Small intestine (tissue), 7 donors: ENCODE measurements at regions not wholly inside any gene's neighbourhood (a gene's known extent, or its start where the extent isn't known, plus 50 kb on each side); places are given as distances from the start of the nearest gene placed in this dataset.
"Not testable (repeated sequence)": the region's sequence is repeated elsewhere in the genome, so short reads cannot be mapped to it uniquely, and the experiment has no call there.

ENCODE experiments used
- DNase-seq, 2 donors: peaks; one replicate each; pipeline versions ENCODE4 v3.0.0 to v3.0.0-alpha.2; 2013
- FAIRE-seq: peaks from 2 replicates; lab custom pipeline; 2012; peaks lifted over from hg19 to GRCh38; lab: Jason Lieb, UNC
- H3K27ac ChIP-seq, 3 donors: one replicate each; pipeline ENCODE4 v1.5.1; 2013; ENCODE audit warnings: low read length in 2 of 3, mild to moderate bottlenecking in 2 of 3, control low read depth in 1 of 3, inconsistent platforms in 1 of 3, low read depth in 1 of 3, moderate library complexity in 1 of 3
- H3K27me3 ChIP-seq, 3 donors: one replicate each; pipeline ENCODE4 v1.6.1; 2013; ENCODE audit warnings: low read length in 3 of 3, inconsistent platforms in 1 of 3; ENCODE audit not compliant: control insufficient read depth in 3 of 3, insufficient read depth in 3 of 3
- H3K36me3 ChIP-seq, 3 donors: one replicate each; pipeline ENCODE4 v1.6.1; 2013; ENCODE audit warnings: low read length in 3 of 3, inconsistent platforms in 1 of 3, low read depth in 1 of 3, mild to moderate bottlenecking in 1 of 3, moderate library complexity in 1 of 3; ENCODE audit not compliant: control insufficient read depth in 3 of 3, insufficient read depth in 2 of 3
- H3K4me1 ChIP-seq, 3 donors: one replicate each; pipeline ENCODE4 v1.6.1; 2013; ENCODE audit warnings: low read length in 2 of 3, inconsistent platforms in 1 of 3, low read depth in 1 of 3, mild to moderate bottlenecking in 1 of 3, moderate library complexity in 1 of 3; ENCODE audit not compliant: control insufficient read depth in 3 of 3, insufficient read depth in 2 of 3
- H3K4me3 ChIP-seq, 3 donors: one replicate each; pipeline ENCODE4 v1.5.1; 2013; ENCODE audit warnings: low read length in 3 of 3, control low read depth in 1 of 3, inconsistent platforms in 1 of 3, low read depth in 1 of 3, mild to moderate bottlenecking in 1 of 3, moderate library complexity in 1 of 3
- H3K9me3 ChIP-seq, 2 donors: one replicate each; pipeline ENCODE4 v1.6.1; 2013; ENCODE audit warnings: low read depth in 1 of 2, low read length in 1 of 2; ENCODE audit not compliant: control insufficient read depth in 2 of 2, insufficient read depth in 1 of 2
- WGBS, 3 donors: extraction: QIAGEN DNeasy Blood & Tissue Kit; methylation state at CpG; one replicate each; pipeline ENCODE4 v1.1.7; 2013; 5-methylcytosine and 5-hydroxymethylcytosine counted together
- donor health status: healthy with polysubstance abuse.
- donor health status: control.
- donor health status: control.
- donor health status: Bipolar disorder and iron deficiency.
- donor health status: healthy.

GRCh38 chr1:5129746-5130355 is 475.4 kb downstream of the AJAP1 start:
- Histone ChIP-seq H3K36me3 (no peaks in the 10 kb centered on the region), H3K27ac (no peak overlapping the region), H3K4me3 (no peak overlapping the region), H3K27me3 (no peaks in the 10 kb centered on the region), H3K9me3 (peaks cover 0 to 2% of the 10 kb centered on the region in 2 donors), H3K4me1 (no peaks in the 10 kb centered on the region)
- DNase-seq, result no peak
- WGBS, 3 donors, result 26 to 49% (median 27%) methylated on average over 1 of the region's 1 CpG
- no peak for FAIRE-seq

- FAIRE-seq, result no peak
- peaks cover 0 to 2% (median 0%) of the 10 kb centered on the region in 3 donors for H3K27me3 ChIP-seq
- no peak for DNase-seq
- 63 to 64% (median 63%) methylated on average over 7 of the region's 7 CpGs for WGBS, 3 donors
- H3K4me1 ChIP-seq, result no peaks in the 10 kb centered on the region
- H3K27ac ChIP-seq, result no peak overlapping the region
- peaks cover 0 to 2% of the 10 kb centered on the region in 2 donors for H3K9me3 ChIP-seq
- H3K4me3 ChIP-seq, result no peak overlapping the region
- no peaks in the 10 kb centered on the region for H3K36me3 ChIP-seq
Measured at GRCh38 chr1:5125208-5125607, 470.8 kb downstream of the AJAP1 start.

- Histone ChIP-seq H3K27me3 (peaks cover 0 to 2% (median 0%) of the 10 kb centered on the region in 3 donors), H3K27ac (no peak overlapping the region), H3K4me1 (no peaks in the 10 kb centered on the region), H3K4me3 (no peak overlapping the region), H3K36me3 (no peaks in the 10 kb centered on the region), H3K9me3 (no peaks in the 10 kb centered on the region)
- FAIRE-seq (no peak), DNase-seq (no peak)
- WGBS, 3 donors, result 83 to 100% (median 95%) methylated on average over 1 of the region's 1 CpG
Measured at GRCh38 chr1:5120559-5120958, 466.1 kb downstream of the AJAP1 start.

GRCh38 chr1:5119366-5120234 is 465.2 kb downstream of the AJAP1 start:
- WGBS, 3 donors, result 45 to 57% (median 47%) methylated on average over 11 of the region's 11 CpGs
- FAIRE-seq, result no peak
- H3K27ac ChIP-seq, result no peak overlapping the region

GRCh38 chr1:5118771-5119170 is 464.4 kb downstream of the AJAP1 start:
- not testable (repeated sequence) for H3K9me3 ChIP-seq, H3K4me1 ChIP-seq, DNase-seq, FAIRE-seq, H3K27ac ChIP-seq, H3K27me3 ChIP-seq, H3K36me3 ChIP-seq, H3K4me3 ChIP-seq
- 76 to 83% (median 79%) methylated on average over 10 of the region's 10 CpGs for WGBS, 3 donors

More at GRCh38 chr1:5119366-5120234, 465.2 kb downstream of the AJAP1 start:
- no peak overlapping the region for H3K4me3 ChIP-seq
- H3K9me3 ChIP-seq, result no peaks in the 10 kb centered on the region
- H3K4me1 ChIP-seq, result no peaks in the 10 kb centered on the region
- no peaks in the 10 kb centered on the region for H3K36me3 ChIP-seq
- DNase-seq, result no peak
- peaks cover 0 to 2% (median 0%) of the 10 kb centered on the region in 3 donors for H3K27me3 ChIP-seq

GRCh38 chr1:5118292-5118691 is 463.9 kb downstream of the AJAP1 start:
- H3K4me3 ChIP-seq, H3K27me3 ChIP-seq, H3K4me1 ChIP-seq, H3K9me3 ChIP-seq, FAIRE-seq, DNase-seq, H3K27ac ChIP-seq, H3K36me3 ChIP-seq: not testable (repeated sequence)
- 82 to 85% (median 84%) methylated on average over 7 to 8 of the region's 11 CpGs for WGBS, 3 donors

- no peaks in the 10 kb centered on the region for H3K9me3 ChIP-seq
- no peaks in the 10 kb centered on the region for H3K36me3 ChIP-seq
- DNase-seq (no peak), FAIRE-seq (no peak)
- no peak overlapping the region for H3K27ac ChIP-seq
- no peaks in the 10 kb centered on the region for H3K4me1 ChIP-seq
- 86 to 94% (median 88%) methylated on average over 2 of the region's 2 CpGs for WGBS, 3 donors
- peaks cover 0 to 3% (median 0%) of the 10 kb centered on the region in 3 donors for H3K27me3 ChIP-seq
- H3K4me3 ChIP-seq, result no peak overlapping the region
Measured at GRCh38 chr1:5111581-5111980, 457.2 kb downstream of the AJAP1 start.

- H3K4me3 ChIP-seq, result no peak overlapping the region
- no peaks in the 10 kb centered on the region for H3K36me3 ChIP-seq
- DNase-seq (no peak), FAIRE-seq (no peak)
- 62 to 76% (median 64%) methylated on average over 8 of the region's 8 CpGs for WGBS, 3 donors
- no peaks in the 10 kb centered on the region for H3K9me3 ChIP-seq
- H3K4me1 ChIP-seq, result no peaks in the 10 kb centered on the region
- H3K27ac ChIP-seq, result no peak overlapping the region
- peaks cover 0 to 3% (median 0%) of the 10 kb centered on the region in 3 donors for H3K27me3 ChIP-seq
Measured at GRCh38 chr1:5110508-5110907, 456.1 kb downstream of the AJAP1 start.
